GM10248 (cell line): ENCODE measurements at regions not wholly inside any gene's neighbourhood (a gene's known extent, or its start where the extent isn't known, plus 50 kb on each side); places are given as distances from the start of the nearest gene placed in this dataset.

Source experiments
- CTCF ChIA-PET: fragments of 300-600 bp; sonication (Branson Sonifier 250); formaldehyde crosslinking; extraction: SDS; loops from one replicate; lab custom pipeline; 2021; ENCODE audit warnings: antibody characterized with exemption; lab: Yijun Ruan, JAX
- POLR2A ChIA-PET: fragments of 350-650 bp; sonication (Branson Sonifier 250); formaldehyde crosslinking; extraction: SDS; loops from one replicate; lab custom pipeline; 2020; ENCODE audit warnings: antibody characterized with exemption; lab: Yijun Ruan, JAX
- DNase-seq: peaks from one replicate; pipeline ENCODE4 v3.0.0; 2012; ENCODE audit errors: extremely low spot score
- CTCF ChIP-seq: IDR thresholded peaks from 2 replicates; pipeline ENCODE4 v1.5.1; 2012; ENCODE audit warnings: mild to moderate bottlenecking, low read depth; ENCODE audit errors: extremely low read depth, missing control alignments, control extremely low read depth

DNA sequence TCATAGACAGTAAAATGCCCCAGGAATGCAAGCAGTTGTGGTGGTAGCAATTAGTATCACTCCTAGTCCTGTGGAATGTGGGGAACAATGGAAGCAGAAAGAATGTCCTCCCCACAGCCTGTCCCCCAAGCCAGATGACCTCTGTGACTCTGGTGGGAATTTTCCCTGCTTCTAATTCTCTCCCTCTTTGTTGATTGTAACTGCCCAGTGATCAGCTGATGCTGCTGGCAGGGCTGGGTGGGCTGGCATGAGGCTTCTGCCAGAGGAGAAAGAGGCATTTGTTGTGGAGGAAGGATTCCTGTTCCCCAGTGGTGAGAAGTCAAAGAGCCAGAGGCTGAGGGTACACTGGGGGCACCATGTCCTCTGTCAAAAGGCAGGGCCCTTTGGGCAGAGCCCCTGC is 116.7 kb upstream of the NCAM1 start:
- ChIA-PET CTCF (no interaction called here), POLR2A (no interaction called here)
- TF ChIP-seq CTCF = no peak
- no peak for DNase-seq

DNA sequence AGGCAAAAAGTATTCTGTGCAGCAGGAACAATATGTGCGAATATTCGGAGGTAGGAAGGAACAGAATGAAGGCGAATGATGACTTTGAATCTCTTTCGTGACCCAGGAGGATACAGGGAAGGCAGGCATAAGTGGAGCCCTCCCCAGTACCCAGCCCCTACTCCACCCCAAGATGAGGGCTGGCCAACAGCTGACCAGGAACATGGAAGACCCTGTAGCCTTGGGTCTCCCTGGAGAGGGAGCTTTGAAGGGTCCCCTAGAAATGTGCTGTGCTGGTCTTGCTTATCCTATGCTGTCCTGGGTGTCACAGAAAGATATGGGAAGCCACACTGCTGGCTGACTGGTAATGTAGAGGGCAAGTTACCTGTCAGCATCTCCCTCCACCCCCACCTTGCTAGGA is 113.7 kb upstream of the NCAM1 start:
- POLR2A ChIA-PET = no interaction called here
- no peak for TF ChIP-seq CTCF
- CTCF ChIA-PET = interaction anchor here (1.0 to 1.5 kb wide), 3 partner anchors 10 to 14 kb away, joined by 3 read pairs; no protein-coding TSS in a partner anchor

DNA sequence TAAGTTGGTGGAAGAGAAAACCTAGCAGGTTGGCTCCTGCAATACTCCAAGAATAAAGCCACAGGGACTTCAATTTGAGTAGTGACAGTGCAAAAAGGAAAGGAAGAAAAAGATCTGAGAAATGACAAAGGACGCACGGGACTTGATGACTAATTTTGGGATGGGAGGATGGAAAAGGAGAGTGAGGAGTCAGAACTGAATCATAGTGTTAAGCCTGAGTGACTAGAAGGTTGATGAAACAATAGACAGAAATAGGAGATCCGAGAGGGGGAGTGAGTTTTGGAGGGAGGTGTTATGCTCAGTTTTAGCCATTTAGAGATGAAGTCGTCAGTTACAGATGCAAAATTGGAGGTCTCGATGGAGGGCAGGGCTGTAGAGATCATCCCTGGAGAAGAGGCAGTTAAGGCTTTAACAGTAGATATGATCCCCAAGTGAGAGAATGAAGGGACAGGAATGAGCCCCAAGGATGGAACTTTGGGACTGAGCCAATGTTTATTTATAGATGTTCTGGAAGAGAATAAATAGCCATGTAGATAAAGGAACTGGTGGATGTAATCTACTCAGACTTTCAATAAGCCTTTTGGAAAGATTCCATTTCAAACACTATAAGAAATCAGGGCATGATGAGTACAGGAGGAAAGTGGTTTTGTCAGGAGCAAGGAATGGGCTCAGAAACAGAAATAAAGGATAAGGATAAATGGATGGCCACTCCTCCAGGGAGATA is 108.9 kb upstream of the NCAM1 start:
- ChIA-PET POLR2A (no interaction called here), CTCF (interaction anchor here (1.0 to 1.2 kb wide), 2 partner anchors 11 to 14 kb away, joined by 3 to 5 read pairs; no protein-coding TSS in a partner anchor)
- no peak for DNase-seq
- TF ChIP-seq CTCF = no peak

More for the DNA sequence above, 113.7 kb upstream of the NCAM1 start:
- no peak for DNase-seq

DNA sequence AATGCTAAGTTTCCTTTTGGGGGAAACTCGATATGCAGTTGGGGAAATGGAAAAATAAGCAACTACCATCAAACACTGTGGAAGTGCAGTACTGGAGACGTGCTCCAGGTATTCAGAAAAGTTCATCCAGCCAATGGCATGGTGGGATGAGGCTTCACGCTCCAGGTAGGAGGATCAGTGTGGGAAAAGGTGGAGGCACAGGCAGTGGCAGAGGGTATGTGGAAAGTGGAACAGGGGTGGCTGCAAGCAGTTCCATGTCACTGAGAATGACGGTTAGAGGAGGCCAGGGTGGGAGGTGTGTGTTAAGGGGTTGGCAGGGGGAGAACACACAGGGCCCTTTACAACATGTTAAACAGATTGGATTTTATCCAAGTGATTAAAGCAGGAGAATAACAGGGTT is 105.1 kb upstream of the NCAM1 start:
- TF ChIP-seq CTCF = no peak
- CTCF ChIA-PET = no interaction called here
- no peak for DNase-seq
- POLR2A ChIA-PET = no interaction called here

- POLR2A ChIA-PET = no interaction called here
- TF ChIP-seq CTCF = no peak
- no peak for DNase-seq
- CTCF ChIA-PET = no interaction called here
These were observed 104.6 kb upstream of the NCAM1 start for GRCh38 chr11:112856591-112856990.

GRCh38 chr11:112858289-112859023 is 102.8 kb upstream of the NCAM1 start:
- POLR2A ChIA-PET = no interaction called here
- DNase-seq = no peak
- CTCF ChIA-PET = interaction anchor here (1.2 to 1.3 kb wide), 2 partner anchors 10 to 12 kb away, joined by 3 read pairs; no protein-coding TSS in a partner anchor
- no peak for TF ChIP-seq CTCF
